DND-41 (cell line): ENCODE measurements at regions not wholly inside any gene's neighbourhood (a gene's known extent, or its start where the extent isn't known, plus 50 kb on each side); places are given as distances from the start of the nearest gene placed in this dataset.

ENCODE experiments used
- CTCF ChIP-seq: IDR thresholded peaks from 2 replicates; pipeline ENCODE4 v1.5.1; 2012; ENCODE audit warnings: borderline replicate concordance, low read length, moderate library complexity, mild to moderate bottlenecking; ENCODE audit not compliant: poor library complexity, severe bottlenecking; ENCODE audit errors: extremely low read depth
- EZH2 ChIP-seq: IDR thresholded peaks from 3 replicates; pipeline ENCODE4 v1.6.1; 2012; ENCODE audit warnings: borderline replicate concordance, low read depth, mild to moderate bottlenecking, moderate library complexity, low read length, inconsistent platforms; ENCODE audit not compliant: severe bottlenecking

- TF ChIP-seq CTCF (no peak), EZH2 (no peak)
Measured at GRCh38 chr5:25357605-25358004, 712.8 kb upstream of the CDH10 start.
